Anterior cingulate cortex (tissue), 58 donors: ENCODE measurements at regions not wholly inside any gene's neighbourhood (a gene's known extent, or its start where the extent isn't known, plus 50 kb on each side); places are given as distances from the start of the nearest gene placed in this dataset.
"Not testable (repeated sequence)": the region's sequence is repeated elsewhere in the genome, so short reads cannot be mapped to it uniquely, and the experiment has no call there.

Source experiments
- DNase-seq, 58 donors: peaks; one replicate each; lab custom pipeline; 2025; lab: John Stamatoyannopoulos, UW

GRCh38 chr6:141467041-141467440 is 665.7 kb upstream of the GJE1 start:
- no peak for DNase-seq

- no peak for DNase-seq
Observed at GRCh38 chr6:141464896-141465295, 667.8 kb upstream of the GJE1 start.

- DNase-seq: no peak
Observed at GRCh38 chr6:141464490-141464889, 668.2 kb upstream of the GJE1 start.

GRCh38 chr6:141463237-141463977 is 669.3 kb upstream of the GJE1 start:
- peak in 2 of 58 donors; percentile 3 to 16 for DNase-seq

- no peak for DNase-seq
Observed at GRCh38 chr6:141460743-141461484, 671.8 kb upstream of the GJE1 start.

- DNase-seq: not testable (repeated sequence)
Observed at GRCh38 chr6:141460245-141460644, 672.5 kb upstream of the GJE1 start.

GRCh38 chr6:141457984-141458383 is 674.7 kb upstream of the GJE1 start:
- DNase-seq: not testable (repeated sequence)

GRCh38 chr6:141452354-141452686 is 680.4 kb upstream of the GJE1 start:
- no peak for DNase-seq

- DNase-seq: no peak
Observed at GRCh38 chr6:141451511-141452353, 681.0 kb upstream of the GJE1 start.

GRCh38 chr6:141451181-141451510 is 681.6 kb upstream of the GJE1 start:
- no peak for DNase-seq

- DNase-seq: no peak
Observed at GRCh38 chr6:141445928-141446628, 686.6 kb upstream of the GJE1 start.

- no peak for DNase-seq
Observed at GRCh38 chr6:141443668-141444289, 688.9 kb upstream of the GJE1 start.

- no peak for DNase-seq
Observed at GRCh38 chr6:141443032-141443431, 689.7 kb upstream of the GJE1 start.

- no peak for DNase-seq
Observed at GRCh38 chr6:141439513-141439912, 693.2 kb upstream of the GJE1 start.

GRCh38 chr6:141437685-141438084 is 695.0 kb upstream of the GJE1 start:
- DNase-seq: no peak

- no peak for DNase-seq
Observed at GRCh38 chr6:141437011-141437410, 695.7 kb upstream of the GJE1 start.

GRCh38 chr6:141426400-141426980 is 706.2 kb upstream of the GJE1 start:
- DNase-seq: no peak

GRCh38 chr6:141421378-141421777 is 711.3 kb upstream of the GJE1 start:
- DNase-seq: no peak

- DNase-seq: no peak
Observed at GRCh38 chr6:141418076-141418475, 714.6 kb upstream of the GJE1 start.

GRCh38 chr6:141415896-141416295 is 716.8 kb upstream of the GJE1 start:
- DNase-seq: no peak
